C4-2B (cell line): ENCODE measurements at regions not wholly inside any gene's neighbourhood (a gene's known extent, or its start where the extent isn't known, plus 50 kb on each side); places are given as distances from the start of the nearest gene placed in this dataset.

Source experiments
- H3K27ac ChIP-seq: fragments of 450-650 bp; 2 replicates; pipeline ENCODE4 v1.5.1; 2017
- CTCF ChIP-seq: fragments of 450-650 bp; conservative IDR thresholded peaks from 2 replicates; pipeline ENCODE4 v1.5.1; 2017; ENCODE audit warnings: mild to moderate bottlenecking
- ZFX ChIP-seq: fragments of 450-650 bp; IDR thresholded peaks from 2 replicates; pipeline ENCODE4 v1.6.1; 2017

DNA sequence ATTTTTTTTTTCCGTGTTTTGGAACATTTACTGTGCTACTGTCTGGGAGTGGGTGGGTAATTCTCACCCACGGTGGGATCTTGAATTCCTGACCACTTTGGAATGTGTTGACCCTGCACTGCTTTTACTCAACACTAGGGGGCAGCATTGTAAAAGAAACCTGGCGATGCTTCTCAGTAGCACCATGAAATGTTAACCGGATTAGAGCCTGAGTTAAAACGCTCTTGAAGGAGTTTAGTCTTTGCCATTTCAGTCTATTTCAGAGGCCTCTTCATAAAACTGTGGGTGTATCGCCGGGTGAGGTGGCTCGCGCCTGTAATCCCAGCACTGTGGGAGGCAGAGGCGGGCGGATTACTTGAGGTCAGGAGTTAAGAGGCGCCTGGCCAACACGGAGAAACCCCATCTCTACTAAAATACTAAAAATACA is 79.0 kb upstream of the PRNP start:
- TF ChIP-seq CTCF (peak; percentile 90), ZFX (no peak)
- H3K27ac ChIP-seq, result no peak overlapping the region

GRCh38 chr20:4606051-4606450 is 80.2 kb upstream of the PRNP start:
- TF ChIP-seq CTCF, result no peak
- TF ChIP-seq ZFX, result no peak
- H3K27ac ChIP-seq, result no peak overlapping the region

DNA sequence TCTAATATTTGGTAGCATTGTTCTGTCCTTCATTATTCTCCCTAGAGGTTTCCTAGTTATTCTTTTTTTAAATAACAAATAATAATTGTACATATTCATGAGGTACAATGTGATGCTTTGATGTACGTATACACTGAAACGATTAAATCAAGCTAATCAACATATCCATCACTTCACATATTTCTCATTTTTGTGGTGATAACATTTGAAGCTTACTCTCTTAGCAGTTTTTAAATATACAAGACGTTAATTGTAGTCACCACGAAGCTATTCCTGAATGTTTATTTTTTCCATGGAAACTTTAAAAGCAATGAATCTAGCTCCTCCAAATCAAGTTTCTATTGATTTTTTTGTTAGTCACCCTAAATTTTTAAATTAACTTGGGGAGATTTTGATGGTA is 81.1 kb upstream of the PRNP start:
- no peak for TF ChIP-seq CTCF
- TF ChIP-seq ZFX, result no peak

DNA sequence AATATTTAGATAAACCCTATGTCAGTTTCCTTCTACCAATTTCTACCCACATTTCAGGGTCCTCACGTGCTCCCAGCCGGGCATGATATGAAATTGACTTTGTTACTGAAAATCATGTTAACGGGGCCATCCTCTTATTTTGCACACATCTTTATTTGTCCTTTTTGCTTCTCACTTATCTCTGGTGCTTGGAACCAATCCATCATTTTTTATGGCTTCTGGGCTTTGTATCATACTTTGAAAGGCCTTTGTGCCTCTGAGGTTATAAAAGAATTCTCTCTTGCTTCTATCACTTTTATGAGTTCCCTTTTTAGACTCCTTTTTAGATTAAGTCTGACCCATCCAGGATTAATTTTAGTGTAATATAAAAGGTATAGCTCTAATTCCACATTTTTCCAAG is 81.7 kb upstream of the PRNP start:
- no peak for TF ChIP-seq CTCF
- TF ChIP-seq ZFX, result no peak

More for the DNA sequence above, 81.1 kb upstream of the PRNP start:
- H3K27ac ChIP-seq, result no peak overlapping the region

GRCh38 chr20:4603724-4604123 is 82.5 kb upstream of the PRNP start:
- TF ChIP-seq ZFX (no peak), CTCF (no peak)
- H3K27ac ChIP-seq, result no peak overlapping the region

More for the DNA sequence above, 81.7 kb upstream of the PRNP start:
- H3K27ac ChIP-seq, result no peak overlapping the region

DNA sequence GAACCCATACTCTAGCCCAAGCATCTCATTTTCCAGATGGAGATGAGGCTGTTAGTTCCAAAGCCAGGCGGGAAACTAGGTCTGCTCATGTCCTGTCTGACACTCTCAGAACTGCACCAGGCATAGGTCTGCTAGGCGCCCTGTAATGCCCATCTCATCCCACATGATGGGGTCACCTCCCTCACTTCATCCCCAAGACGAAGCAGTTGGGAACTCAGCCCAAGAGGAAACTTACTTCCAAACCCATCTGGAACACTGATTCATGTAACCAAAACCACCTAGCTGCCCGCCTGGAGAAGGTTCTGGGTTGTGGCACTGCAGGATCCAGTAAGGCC is 84.0 kb upstream of the PRNP start:
- no peak overlapping the region for H3K27ac ChIP-seq
- TF ChIP-seq CTCF (no peak), ZFX (no peak)

DNA sequence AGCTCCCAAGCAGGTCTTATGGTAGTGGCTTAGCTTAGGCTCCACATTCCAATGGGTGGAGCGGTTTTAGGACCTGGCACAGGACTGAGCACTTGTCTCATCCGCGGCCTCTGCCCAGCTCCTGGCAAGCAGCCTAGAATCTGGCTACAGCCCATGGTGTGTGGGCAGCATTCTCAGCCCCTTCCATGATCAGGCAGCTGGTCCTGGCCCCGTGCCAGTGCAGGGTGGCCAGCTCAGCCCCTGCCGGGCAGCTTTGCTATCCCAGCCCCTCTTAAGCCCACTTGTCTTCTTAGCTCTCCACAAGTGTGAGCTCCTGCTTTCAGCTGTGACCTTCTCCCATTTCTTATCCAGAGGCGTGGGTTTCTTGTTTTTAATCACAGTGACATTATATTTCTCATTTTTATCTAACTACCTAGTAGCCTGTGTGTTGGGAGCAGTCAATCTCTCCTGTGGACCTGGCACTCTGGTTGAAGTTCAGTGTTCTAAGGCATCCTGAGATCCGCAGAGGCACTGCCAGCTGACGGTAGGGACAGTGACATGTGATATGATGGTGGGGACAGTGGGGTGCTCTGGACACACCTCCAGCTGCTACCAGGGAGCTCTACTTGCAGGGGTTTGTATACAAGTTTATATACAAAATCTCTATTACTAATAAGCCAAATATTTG is 84.5 kb upstream of the PRNP start:
- no peak for TF ChIP-seq ZFX
- TF ChIP-seq CTCF, result no peak
- 0 out of 2 replicates have a peak overlapping the region, but pooled peaks have one; percentile 8 for H3K27ac ChIP-seq
